Neural cell (in vitro differentiated cells): ENCODE measurements at regions not wholly inside any gene's neighbourhood (a gene's known extent, or its start where the extent isn't known, plus 50 kb on each side); places are given as distances from the start of the nearest gene placed in this dataset.

Experiments
- TAF1 ChIP-seq: IDR thresholded peaks from 2 replicates; pipeline ENCODE4 v1.6.1; 2012; ENCODE audit warnings: low read depth
- TF ChIP-seq, protein P1 (sequence below): fragments of 450-650 bp; IDR thresholded peaks from 2 replicates; pipeline ENCODE4 v1.5.1; 2014; ENCODE audit warnings: antibody characterized with exemption, mild to moderate bottlenecking, moderate library complexity; ENCODE audit not compliant: poor library complexity, severe bottlenecking

DNA sequence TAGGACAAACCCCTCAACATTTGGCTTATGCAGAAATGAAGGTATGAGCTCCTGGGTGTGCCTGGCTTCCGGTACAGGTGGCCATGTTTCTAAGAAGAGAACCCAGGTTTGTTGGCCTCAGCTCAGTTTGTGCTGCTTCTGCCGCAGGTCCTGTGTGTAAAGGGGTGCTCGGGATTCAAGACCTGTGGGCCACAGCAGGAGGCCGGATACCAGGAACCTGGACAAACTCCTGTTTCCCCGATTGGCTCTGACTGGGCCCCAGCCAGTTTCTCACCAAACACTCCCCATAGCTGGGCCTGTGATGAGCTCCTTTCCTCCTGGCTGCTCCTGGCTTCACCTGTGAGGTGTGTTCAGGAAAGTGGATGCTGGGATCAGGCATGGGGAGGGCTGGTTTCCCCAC lies 271.2 kb upstream of the IRX2 start:
- TF ChIP-seq, protein P1, sequence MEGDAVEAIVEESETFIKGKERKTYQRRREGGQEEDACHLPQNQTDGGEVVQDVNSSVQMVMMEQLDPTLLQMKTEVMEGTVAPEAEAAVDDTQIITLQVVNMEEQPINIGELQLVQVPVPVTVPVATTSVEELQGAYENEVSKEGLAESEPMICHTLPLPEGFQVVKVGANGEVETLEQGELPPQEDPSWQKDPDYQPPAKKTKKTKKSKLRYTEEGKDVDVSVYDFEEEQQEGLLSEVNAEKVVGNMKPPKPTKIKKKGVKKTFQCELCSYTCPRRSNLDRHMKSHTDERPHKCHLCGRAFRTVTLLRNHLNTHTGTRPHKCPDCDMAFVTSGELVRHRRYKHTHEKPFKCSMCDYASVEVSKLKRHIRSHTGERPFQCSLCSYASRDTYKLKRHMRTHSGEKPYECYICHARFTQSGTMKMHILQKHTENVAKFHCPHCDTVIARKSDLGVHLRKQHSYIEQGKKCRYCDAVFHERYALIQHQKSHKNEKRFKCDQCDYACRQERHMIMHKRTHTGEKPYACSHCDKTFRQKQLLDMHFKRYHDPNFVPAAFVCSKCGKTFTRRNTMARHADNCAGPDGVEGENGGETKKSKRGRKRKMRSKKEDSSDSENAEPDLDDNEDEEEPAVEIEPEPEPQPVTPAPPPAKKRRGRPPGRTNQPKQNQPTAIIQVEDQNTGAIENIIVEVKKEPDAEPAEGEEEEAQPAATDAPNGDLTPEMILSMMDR, result no peak
- no peak for TF ChIP-seq TAF1
